ENCODE measurements at regions not wholly inside any gene's neighbourhood (a gene's known extent, or its start where the extent isn't known, plus 50 kb on each side); places are given as distances from the start of the nearest gene placed in this dataset.

- CTCF ChIA-PET: no interaction called here
- intact Hi-C loops (cut with micrococcal nuclease): no loop called here
- FAIRE-seq: no peak
These were observed 1652.4 kb upstream of the ACO1 start for GRCh38 chr9:30732060-30732459.

More at GRCh38 chr9:30732060-30732459, 1652.4 kb upstream of the ACO1 start:
- no peak for DNase-seq (ENCODE audit: low read depth, low spot score)
- Histone ChIP-seq H3K4me2 (ENCODE audit: insufficient read depth, low read length) (no peak overlapping the region), H3K27me3 (ENCODE audit: control insufficient read depth in 2 of 2, insufficient read depth in 2 of 2, low read length in 2 of 2) (no peaks in the 10 kb centered on the region), H3K9me1 (replicated peaks; ENCODE audit: control insufficient read depth, extremely low read depth, insufficient read depth, low read length) (no peaks in the 10 kb centered on the region), H3K79me2 (ENCODE audit: control insufficient read depth, insufficient read depth, low read length) (no peaks in the 10 kb centered on the region), H3K9ac (replicated peaks; ENCODE audit: extremely low read depth, insufficient read depth, low read length) (no peak overlapping the region), H2AFZ (ENCODE audit: low read depth, low read length) (no peak overlapping the region), H4K20me1 (replicated peaks; ENCODE audit: control insufficient read depth, extremely low read depth, insufficient read depth, low read length) (no peaks in the 10 kb centered on the region), H3K27ac (ENCODE audit: insufficient read depth, low read depth, low read length) (no peak overlapping the region), H3K4me3 (replicated peaks in 1 of 3; ENCODE audit: insufficient read depth in 1 of 3, low read depth in 1 of 3, low read length in 3 of 3) (no peak overlapping the region), H3K36me3 (ENCODE audit: control insufficient read depth in 2 of 2, extremely low read depth in 1 of 2, insufficient read depth in 2 of 2, low read length in 2 of 2) (no peaks in the 10 kb centered on the region), H3K9me3 (replicated peaks; ENCODE audit: control insufficient read depth, insufficient read depth, low read length) (no peaks in the 10 kb centered on the region), H3K4me1 (ENCODE audit: control insufficient read depth, extremely low read depth, insufficient read depth, low read length) (no peaks in the 10 kb centered on the region)
- no TSS peak for BruUV-seq (replicated peaks)
- POLR2A ChIA-PET: no interaction called here
- dilution Hi-C loops (cut with MboI; ENCODE audit: extremely low pct_ligation_motif_present, low sequenced_read_pairs): no loop called here
- TF ChIP-seq POLR2AphosphoS5 (IDR thresholded peaks at IDR 0.05; ENCODE audit: insufficient read depth, low read depth, low read length) (no peak), GATA2 (IDR thresholded peaks at IDR 0.05; ENCODE audit: insufficient read depth, insufficient read length, low read depth, low read length) (no peak), MAX (IDR thresholded peaks at IDR 0.05; ENCODE audit: insufficient read depth, insufficient read length) (no peak), CTCF (IDR thresholded peaks at IDR 0.05; ENCODE audit: extremely low read depth in 1 of 2, insufficient read depth in 1 of 2, low read depth in 1 of 2, low read length in 2 of 2) (no peak), POLR2A (IDR thresholded peaks at IDR 0.05; ENCODE audit: low read depth, low read length) (no peak), JUN (IDR thresholded peaks at IDR 0.05; ENCODE audit: borderline replicate concordance, insufficient read depth, insufficient read length, low read depth) (no peak), FOS (IDR thresholded peaks at IDR 0.05; ENCODE audit: borderline replicate concordance, insufficient read depth, low read length) (no peak), EZH2 (IDR thresholded peaks at IDR 0.05; ENCODE audit: borderline replicate concordance, low read depth, low read length, severe bottlenecking) (no peak)
